HEK293T (cell line): ENCODE measurements at regions not wholly inside any gene's neighbourhood (a gene's known extent, or its start where the extent isn't known, plus 50 kb on each side); places are given as distances from the start of the nearest gene placed in this dataset.

ENCODE experiments used
- ARNT ChIP-seq: fragments of 450-650 bp; IDR thresholded peaks from 2 replicates; pipeline ENCODE4 v1.6.1; 2017; ENCODE audit warnings: mild to moderate bottlenecking
- FOXK2 ChIP-seq: fragments of 450-650 bp; IDR thresholded peaks from 2 replicates; pipeline ENCODE4 v1.6.1; 2016; ENCODE audit warnings: mild to moderate bottlenecking
- SP1 ChIP-seq: fragments of 450-650 bp; IDR thresholded peaks from 2 replicates; pipeline ENCODE4 v1.6.1; 2017
- SUZ12 ChIP-seq: fragments of 450-650 bp; IDR thresholded peaks from 2 replicates; pipeline ENCODE4 v1.6.1; 2016; ENCODE audit warnings: mild to moderate bottlenecking
- ZNF384 ChIP-seq: fragments of 450-650 bp; IDR thresholded peaks from 2 replicates; pipeline ENCODE4 v1.6.1; 2016

GRCh38 chr2:4862031-4862430 lies 830.2 kb upstream of the SOX11 start:
- no peak for TF ChIP-seq SP1
- TF ChIP-seq ARNT = no peak
- TF ChIP-seq ZNF384 = no peak
- no peak for TF ChIP-seq FOXK2
- TF ChIP-seq SUZ12 = no peak
